HCT116 (cell line): ENCODE measurements at regions not wholly inside any gene's neighbourhood (a gene's known extent, or its start where the extent isn't known, plus 50 kb on each side); places are given as distances from the start of the nearest gene placed in this dataset.

Experiments used
- ATAC-seq: fragments of 200-7000 bp; cut with Tn5 transposase; 2 replicates; pipeline ENCODE4 v1.9.1; 2020; ENCODE audit warnings: mild to moderate bottlenecking, moderate library complexity
- BruUV-seq: library from RNA; stranded (reverse); fragments of 400-500 nt; replicated peaks from 2 replicates; lab custom pipeline; 2021; lab: Mats Ljungman, UMichigan
- CTCF ChIA-PET: fragments of 300-600 bp; sonication (Branson Sonifier 250); formaldehyde crosslinking; loops from one replicate; lab custom pipeline; 2021; ENCODE audit warnings: antibody characterized with exemption; lab: Charles Lee
- POLR2A ChIA-PET: fragments of 300-600, 350-600 bp; sonication (Branson Sonifier 250); formaldehyde crosslinking; loops from one replicate; lab custom pipeline; 2021; ENCODE audit warnings: antibody characterized with exemption; lab: Charles Lee
- RAD21 ChIA-PET, 2 experiments: fragments of 300-600 bp; sonication (Branson Sonifier 250); formaldehyde crosslinking; loops; one replicate each; lab custom pipeline; 2023; ENCODE audit warnings: low total read pairs in 2 of 2; ENCODE audit not compliant: uncharacterized antibody in 2 of 2, unreplicated experiment in 2 of 2, low non-redundant PET in 1 of 2; lab: Charles Lee
- DNase-seq: peaks from one replicate; pipeline ENCODE4 v3.0.0-alpha.2; 2010; ENCODE audit warnings: low read depth, low spot score
- H2AFZ ChIP-seq: fragments of 200-600 bp; shearing (Covaris generic), sonication (generic); 2 replicates; pipeline ENCODE4 v1.6.1; 2017; ENCODE audit warnings: low read depth, mixed run types, mixed read lengths, antibody characterized with exemption, low read length; ENCODE audit not compliant: poor library complexity, severe bottlenecking
- H3K27ac ChIP-seq: 2 replicates; pipeline ENCODE4 v1.5.1; 2012; ENCODE audit warnings: low read depth, low read length
- H3K27me3 ChIP-seq: fragments of 200-600 bp; sonication (generic); 2 replicates; pipeline ENCODE4 v1.6.1; 2016; ENCODE audit warnings: mixed run types, low read length, mixed read lengths; ENCODE audit not compliant: insufficient read depth
- H3K36me3 ChIP-seq, 2 experiments: fragments of 200-500 bp in 1 of 2; fragments of 200-600 bp in 1 of 2; sonication (Bioruptor generic) in 1 of 2; sonication (generic) in 1 of 2; 2 replicates each; pipeline versions ENCODE4 v1.5.1 to v1.6.1; 2014 to 2016; ENCODE audit warnings: low read length in 2 of 2, inconsistent platforms in 1 of 2, mixed read lengths in 1 of 2, mixed run types in 1 of 2; ENCODE audit not compliant: insufficient read depth in 2 of 2, control insufficient read depth in 1 of 2
- H3K4me1 ChIP-seq, 2 experiments: fragments of 200-600 bp in 1 of 2; sonication (generic) in 1 of 2; 2 replicates each; pipeline versions ENCODE4 v1.5.1 to v1.6.1; 2012 to 2017; ENCODE audit warnings: low read length in 2 of 2, inconsistent platforms in 1 of 2, mild to moderate bottlenecking in 1 of 2, mixed read lengths in 1 of 2, mixed run types in 1 of 2, moderate library complexity in 1 of 2; ENCODE audit not compliant: insufficient read depth in 2 of 2, control insufficient read depth in 1 of 2
- H3K4me2 ChIP-seq: fragments of 200-600 bp; sonication (generic); 2 replicates; pipeline ENCODE4 v1.6.1; 2017; ENCODE audit warnings: mixed run types, low read length, mixed read lengths
- H3K4me3 ChIP-seq, 2 experiments: fragments of 200-600 bp in 1 of 2; sonication (generic) in 1 of 2; replicated peaks in 1 of 2; 2 replicates each; pipeline ENCODE4 v1.5.1; 2011 to 2016; ENCODE audit warnings: low read length in 2 of 2, control low read depth in 1 of 2, low read depth in 1 of 2, mild to moderate bottlenecking in 1 of 2, mixed read lengths in 1 of 2, mixed run types in 1 of 2
- H3K79me2 ChIP-seq: fragments of 200-600 bp; sonication (generic); 2 replicates; pipeline ENCODE4 v1.6.1; 2017; ENCODE audit warnings: mild to moderate bottlenecking, mixed run types, low read length, moderate library complexity, mixed read lengths; ENCODE audit not compliant: insufficient read depth
- H3K9ac ChIP-seq: fragments of 200-600 bp; sonication (generic); 2 replicates; pipeline ENCODE4 v1.6.1; 2016; ENCODE audit warnings: low read length, mixed read lengths
- H3K9me2 ChIP-seq: fragments of 200-600 bp; sonication (generic), shearing (Covaris generic); 2 replicates; pipeline ENCODE4 v1.6.1; 2017; ENCODE audit warnings: mixed run types, mild to moderate bottlenecking, moderate library complexity; ENCODE audit not compliant: insufficient read depth
- H3K9me3 ChIP-seq, 2 experiments: fragments of 200-500 bp in 1 of 2; fragments of 200-600 bp in 1 of 2; sonication (Bioruptor generic) in 1 of 2; sonication (generic) in 1 of 2; 2 replicates each; pipeline ENCODE4 v1.6.1; 2014 to 2017; ENCODE audit warnings: low read length in 2 of 2, mixed read lengths in 2 of 2, inconsistent platforms in 1 of 2, low read depth in 1 of 2, mild to moderate bottlenecking in 1 of 2, mixed run types in 1 of 2, moderate library complexity in 1 of 2; ENCODE audit not compliant: control insufficient read depth in 1 of 2, insufficient read depth in 1 of 2
- H4K20me1 ChIP-seq: fragments of 200-600 bp; sonication (generic), shearing (Covaris generic); 2 replicates; pipeline ENCODE4 v1.6.1; 2017; ENCODE audit warnings: mixed run types, mild to moderate bottlenecking, moderate library complexity; ENCODE audit not compliant: insufficient read depth
- CBX3 ChIP-seq: IDR thresholded peaks from 2 replicates; pipeline ENCODE4 v1.6.1; 2012; ENCODE audit warnings: low read depth
- CEBPB ChIP-seq: IDR thresholded peaks from 2 replicates; pipeline ENCODE4 v1.6.1; 2012; ENCODE audit warnings: low read depth
- EGR1 ChIP-seq: IDR thresholded peaks from 2 replicates; pipeline ENCODE4 v1.6.1; 2012; ENCODE audit warnings: low read depth
- ELF1 ChIP-seq: IDR thresholded peaks from 2 replicates; pipeline ENCODE4 v1.6.1; 2012; ENCODE audit warnings: low read depth, borderline replicate concordance
- EZH2 ChIP-seq: fragments of 200-600 bp; sonication (generic); IDR thresholded peaks from 2 replicates; pipeline ENCODE4 v1.6.1; 2017; ENCODE audit warnings: antibody characterized with exemption, mixed run types
- EZH2phosphoT487 ChIP-seq: fragments of 200-600 bp; IDR thresholded peaks from 2 replicates; pipeline ENCODE4 v1.6.1; 2018; ENCODE audit warnings: antibody characterized with exemption, borderline replicate concordance
- FOSL1 ChIP-seq: IDR thresholded peaks from 2 replicates; pipeline ENCODE4 v1.6.1; 2012; ENCODE audit warnings: low read depth
- JUND ChIP-seq: IDR thresholded peaks from 2 replicates; pipeline ENCODE4 v1.6.1; 2012
- POLR2A ChIP-seq: IDR thresholded peaks from 2 replicates; pipeline ENCODE4 v1.7.0; 2011; ENCODE audit warnings: borderline replicate concordance; ENCODE audit not compliant: insufficient read depth, insufficient read length; ENCODE audit errors: extremely low read depth
- POLR2AphosphoS5 ChIP-seq: IDR thresholded peaks from 2 replicates; pipeline ENCODE4 v1.6.1; 2011; ENCODE audit warnings: mild to moderate bottlenecking, low read depth, low read length, moderate library complexity
- RAD21 ChIP-seq: IDR thresholded peaks from 2 replicates; pipeline ENCODE4 v1.6.1; 2012; ENCODE audit warnings: low read depth, mild to moderate bottlenecking
- REST ChIP-seq: IDR thresholded peaks from 2 replicates; pipeline ENCODE4 v1.6.1; 2012; ENCODE audit warnings: low read depth
- SIN3A ChIP-seq: IDR thresholded peaks from 2 replicates; pipeline ENCODE4 v1.6.1; 2012; ENCODE audit warnings: low read depth
- SP1 ChIP-seq: IDR thresholded peaks from 2 replicates; pipeline ENCODE4 v1.6.1; 2012; ENCODE audit warnings: low read depth
- SRF ChIP-seq: IDR thresholded peaks from 2 replicates; pipeline ENCODE4 v1.6.1; 2012; ENCODE audit warnings: low read depth
- TCF7L2 ChIP-seq: IDR thresholded peaks from 2 replicates; pipeline ENCODE4 v1.7.0; 2011; ENCODE audit warnings: borderline replicate concordance, inconsistent platforms; ENCODE audit not compliant: insufficient read depth, insufficient read length; ENCODE audit errors: extremely low read depth
- YY1 ChIP-seq: IDR thresholded peaks from 2 replicates; pipeline ENCODE4 v1.6.1; 2011; ENCODE audit warnings: low read length, low read depth, moderate library complexity, mild to moderate bottlenecking; ENCODE audit not compliant: insufficient replicate concordance; ENCODE audit errors: extremely low read depth
- ZFX ChIP-seq: fragments of 450-650 bp; IDR thresholded peaks from 2 replicates; pipeline ENCODE4 v1.6.1; 2017
- intact Hi-C: fragments of 100-400 bp; cut with micrococcal nuclease; formaldehyde crosslinking; loops from 2 replicates; pipeline ENCODE4 v1.10.0; 2022
- TF ChIP-seq, protein P1 (sequence below): IDR thresholded peaks from 2 replicates; pipeline ENCODE4 v1.6.1; 2012

DNA sequence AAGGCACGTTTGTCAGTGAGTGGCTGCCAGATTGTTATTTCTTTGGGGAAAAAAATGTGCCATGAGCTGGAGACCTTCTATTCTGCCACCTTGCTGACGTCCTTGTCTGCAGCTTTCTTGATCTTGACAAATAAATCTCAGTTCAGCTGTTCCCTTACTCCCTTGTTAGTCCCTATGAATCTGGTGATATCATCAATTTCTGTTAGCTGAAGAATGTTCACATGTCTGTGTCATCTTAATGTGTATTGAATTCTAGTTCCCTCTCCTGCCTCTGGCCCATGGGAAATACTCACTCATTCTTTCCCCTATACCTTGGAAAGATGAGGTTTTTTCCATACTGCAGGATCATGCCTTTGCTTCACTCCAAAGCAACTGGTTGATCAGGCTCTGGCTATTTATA lies 649.9 kb upstream of the API5 start:
- ChIA-PET RAD21 (no interaction called here), POLR2A (no interaction called here), CTCF (no interaction called here)
- Histone ChIP-seq H3K36me3 (no peaks in the 10 kb centered on the region), H3K9ac (no peak overlapping the region), H3K4me3 (no peak overlapping the region), H3K9me3 (peaks cover 5 to 42% of the 10 kb centered on the region in 2 experiments; a peak in 2 of 4 replicates), H3K4me1 (no peaks in the 10 kb centered on the region), H2AFZ (no peak overlapping the region), H4K20me1 (no peaks in the 10 kb centered on the region), H3K4me2 (no peak overlapping the region), H3K27ac (no peak overlapping the region), H3K9me2 (no peaks in the 10 kb centered on the region)
- BruUV-seq = no TSS peak
- DNase-seq = no peak
- intact Hi-C loops = no loop called here
- no peak for ATAC-seq
- TF ChIP-seq, protein P1, sequence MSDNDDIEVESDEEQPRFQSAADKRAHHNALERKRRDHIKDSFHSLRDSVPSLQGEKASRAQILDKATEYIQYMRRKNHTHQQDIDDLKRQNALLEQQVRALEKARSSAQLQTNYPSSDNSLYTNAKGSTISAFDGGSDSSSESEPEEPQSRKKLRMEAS = no peak
- TF ChIP-seq POLR2A = no peak
- TF ChIP-seq, all 23 proteins: peak for 0
- Histone ChIP-seq H3K79me2 (no peaks in the 10 kb centered on the region), H3K27me3 (no peaks in the 10 kb centered on the region)

DNA sequence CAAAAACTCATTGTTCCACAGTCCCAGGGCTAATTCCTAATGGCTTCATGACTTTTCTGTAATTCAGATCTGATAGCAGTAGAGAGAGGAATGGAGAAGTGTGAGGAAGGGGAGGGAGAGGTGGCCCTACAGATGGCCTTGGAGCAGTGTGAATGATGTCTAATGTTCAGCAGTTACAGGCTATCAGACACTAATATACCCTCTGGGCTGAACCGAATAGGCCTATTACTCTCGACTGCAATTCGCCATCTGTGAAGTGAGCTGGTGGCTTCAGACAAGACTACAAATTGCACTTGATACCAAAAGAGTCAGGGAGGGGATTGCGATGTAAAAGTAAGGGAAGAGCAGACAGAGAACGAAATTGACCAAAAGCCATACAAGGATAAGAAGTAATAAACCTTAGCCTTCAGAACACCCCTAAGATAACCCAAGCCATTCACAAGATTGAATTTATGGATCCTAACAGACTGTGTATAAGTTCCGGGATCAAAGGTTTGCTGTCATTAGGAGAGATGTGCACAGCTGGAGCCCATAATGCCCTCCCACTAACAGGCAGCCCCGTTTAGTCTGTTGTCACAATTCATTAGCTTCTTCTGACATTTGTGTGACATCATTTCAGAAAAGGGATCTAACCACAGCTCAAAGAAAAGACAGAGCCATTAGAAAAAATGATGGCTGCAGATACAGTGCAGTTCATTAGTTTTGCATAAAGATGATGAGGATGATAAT lies 642.4 kb upstream of the API5 start:
- no peak for ATAC-seq
- Histone ChIP-seq H3K36me3 (no peaks in the 10 kb centered on the region), H3K9me2 (no peaks in the 10 kb centered on the region), H3K27me3 (no peaks in the 10 kb centered on the region)
- no peak for TF ChIP-seq SRF
- TF ChIP-seq YY1 = no peak
- no peak for TF ChIP-seq JUND
- no peak for TF ChIP-seq CBX3
- TF ChIP-seq, protein P1 = no peak
- no peak for TF ChIP-seq RAD21
- no peak for TF ChIP-seq EZH2
- TF ChIP-seq ELF1 = no peak
- no peak for TF ChIP-seq EGR1
- TF ChIP-seq SIN3A = no peak
- no peak for TF ChIP-seq ZFX
- TF ChIP-seq TCF7L2 = no peak
- TF ChIP-seq POLR2AphosphoS5 = no peak
- TF ChIP-seq SP1 = no peak
- no peak for TF ChIP-seq FOSL1
- TF ChIP-seq POLR2A = no peak
- TF ChIP-seq CEBPB = no peak
- TF ChIP-seq EZH2phosphoT487 = no peak
- no peak for TF ChIP-seq REST
- TF ChIP-seq, all 23 proteins: peak for 0
- intact Hi-C loops = no loop called here
- no TSS peak for BruUV-seq
- H3K27ac ChIP-seq = no peak overlapping the region
- no peak for DNase-seq
- H3K4me2 ChIP-seq = no peak overlapping the region
- no peaks in the 10 kb centered on the region for H3K4me1 ChIP-seq
- POLR2A ChIA-PET = no interaction called here
- RAD21 ChIA-PET = no interaction called here
- no peak overlapping the region for H3K4me3 ChIP-seq
- H4K20me1 ChIP-seq = no peaks in the 10 kb centered on the region
- CTCF ChIA-PET = no interaction called here
- H2AFZ ChIP-seq = no peak overlapping the region
- H3K9ac ChIP-seq = no peak overlapping the region
- H3K9me3 ChIP-seq = peaks cover 2 to 25% of the 10 kb centered on the region in 2 experiments; a peak in 2 of 4 replicates
- no peaks in the 10 kb centered on the region for H3K79me2 ChIP-seq
